ENCODE measurements at regions not wholly inside any gene's neighbourhood (a gene's known extent, or its start where the extent isn't known, plus 50 kb on each side); places are given as distances from the start of the nearest gene placed in this dataset.

- Histone ChIP-seq H3K36me3 (replicated peaks in 1 of 2; ENCODE audit: control insufficient read depth in 1 of 2, insufficient read depth in 2 of 2, low read length in 2 of 2) (no peaks in the 10 kb centered on the region), H3K4me2 (replicated peaks; ENCODE audit: extremely low read depth, low read length, poor library complexity, severe bottlenecking) (no peak overlapping the region), H2AFZ (ENCODE audit: insufficient read depth, low read depth, low read length, poor library complexity, severe bottlenecking) (no peak overlapping the region), H3K4me1 (ENCODE audit: control insufficient read depth in 1 of 2, insufficient read depth in 2 of 2, low read length in 2 of 2) (no peaks in the 10 kb centered on the region), H3K9ac (ENCODE audit: insufficient read depth, low read length, poor library complexity, severe bottlenecking) (no peak overlapping the region), H3K27me3 (ENCODE audit: control insufficient read depth in 2 of 2, insufficient read depth in 2 of 2, low read length in 2 of 2) (no peaks in the 10 kb centered on the region), H3K9me3 (replicated peaks in 1 of 2; ENCODE audit: control insufficient read depth in 1 of 2, insufficient read depth in 1 of 2, low read length in 2 of 2) (peaks cover 94 to 100% of the 10 kb centered on the region in 2 donors), H3K79me2 (ENCODE audit: insufficient read depth, low read length) (no peaks in the 10 kb centered on the region), H4K20me1 (ENCODE audit: insufficient read depth, low read length) (no peaks in the 10 kb centered on the region), H3K4me3 (replicated peaks in 1 of 3; ENCODE audit: low read depth in 2 of 3, low read length in 3 of 3) (no peak overlapping the region), H3K27ac (ENCODE audit: low read depth in 1 of 2, low read length in 2 of 2) (no peak overlapping the region)
- TF ChIP-seq CTCF (IDR thresholded peaks at IDR 0.05): no peak
- Mint-ChIP-seq H3K36me3 (no peaks in the 10 kb centered on the region), H3K27me3 (ENCODE audit: low read depth in 3 of 3) (no peaks in the 10 kb centered on the region), H3K27ac (peak overlapping the region in 1 of 7 donors; percentile 73), H3K4me3 (no peak overlapping the region), H3K4me1 (no peaks in the 10 kb centered on the region), H3K9me3 (peaks cover 25 to 66% (median 44%) of the 10 kb centered on the region in 7 donors)
- intact Hi-C loops (cut with micrococcal nuclease): no loop called here
- no peak for DNase-seq
- WGBS (ENCODE audit: insufficient coverage): 100% methylated on average over 3 of the region's 10 CpGs
These were observed 955.7 kb upstream of the ZNF722 start for GRCh38 chr7:63042730-63043511.

DNA sequence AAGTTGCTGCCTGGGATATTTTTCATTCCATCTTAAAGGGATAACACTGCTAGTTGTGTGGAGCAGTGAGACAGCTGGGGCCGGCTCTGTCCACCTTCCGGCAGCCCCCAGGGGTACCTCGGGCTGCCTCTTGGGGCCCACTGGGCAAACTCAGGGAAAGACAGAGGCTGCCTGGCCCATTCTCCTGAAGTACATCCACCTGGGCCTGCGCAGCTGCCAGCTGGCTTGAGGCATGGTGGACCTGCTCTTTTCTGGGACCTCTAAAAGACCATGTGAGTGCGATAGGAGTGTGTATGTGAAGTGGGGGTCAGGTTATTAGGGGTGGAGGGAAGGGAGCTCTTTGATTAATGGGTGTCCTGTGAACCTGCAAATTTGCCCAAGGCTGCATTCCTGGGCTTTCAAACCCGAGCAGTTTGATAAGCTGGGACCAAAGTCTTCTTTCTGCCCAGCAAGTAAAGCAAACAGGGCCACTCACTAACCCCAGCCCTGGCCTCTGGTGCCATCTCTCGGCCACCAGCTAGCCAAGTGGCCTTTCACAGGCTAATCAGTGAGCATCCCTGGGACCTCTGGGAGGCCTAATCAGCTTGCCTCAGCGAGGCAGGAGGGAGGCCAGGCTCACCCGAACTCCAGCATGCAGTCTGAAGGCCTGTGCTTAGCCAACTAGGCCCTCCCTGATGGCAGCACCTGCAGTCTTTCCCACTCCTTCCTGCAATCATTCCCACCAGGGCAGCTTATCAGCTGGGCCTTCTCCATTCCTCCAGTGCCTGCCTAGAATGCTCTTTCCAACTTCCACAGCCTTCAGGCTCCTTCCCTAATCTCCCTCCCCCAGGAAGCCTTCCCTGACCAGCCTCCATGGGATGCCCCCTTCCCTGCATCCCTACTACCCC lies 954.7 kb upstream of the ZNF722 start:
- no peak for DNase-seq

More for the DNA sequence above, 954.7 kb upstream of the ZNF722 start:
- no peaks in the 10 kb centered on the region for H3K36me3 ChIP-seq (replicated peaks in 1 of 2; ENCODE audit: control insufficient read depth in 1 of 2, insufficient read depth in 2 of 2, low read length in 2 of 2)
- peaks cover 94 to 100% of the 10 kb centered on the region in 2 donors for H3K9me3 ChIP-seq (replicated peaks in 1 of 2; ENCODE audit: control insufficient read depth in 1 of 2, insufficient read depth in 1 of 2, low read length in 2 of 2)
- WGBS (ENCODE audit: insufficient coverage): 68% methylated on average over 7 of the region's 9 CpGs
- no peaks in the 10 kb centered on the region for H3K27me3 ChIP-seq (ENCODE audit: control insufficient read depth in 2 of 2, insufficient read depth in 2 of 2, low read length in 2 of 2)
- no peak for TF ChIP-seq CTCF (IDR thresholded peaks at IDR 0.05)
- H3K9me3 Mint-ChIP-seq: peaks cover 20 to 63% (median 45%) of the 10 kb centered on the region in 7 donors
- no peak overlapping the region for H3K9ac ChIP-seq (ENCODE audit: insufficient read depth, low read length, poor library complexity, severe bottlenecking)
- H3K79me2 ChIP-seq (ENCODE audit: insufficient read depth, low read length): no peaks in the 10 kb centered on the region
- no peaks in the 10 kb centered on the region for H3K27me3 Mint-ChIP-seq (ENCODE audit: low read depth in 3 of 3)
- H3K4me2 ChIP-seq (replicated peaks; ENCODE audit: extremely low read depth, low read length, poor library complexity, severe bottlenecking): no peak overlapping the region
- H3K4me3 Mint-ChIP-seq: no peak overlapping the region
- no peaks in the 10 kb centered on the region for H3K36me3 Mint-ChIP-seq
- H3K27ac Mint-ChIP-seq: no peak overlapping the region
- intact Hi-C loops (cut with micrococcal nuclease): no loop called here
- no peaks in the 10 kb centered on the region for H3K4me1 Mint-ChIP-seq
- no peak overlapping the region for H2AFZ ChIP-seq (ENCODE audit: insufficient read depth, low read depth, low read length, poor library complexity, severe bottlenecking)
- no peak overlapping the region for H3K27ac ChIP-seq (ENCODE audit: low read depth in 1 of 2, low read length in 2 of 2)
- no peaks in the 10 kb centered on the region for H4K20me1 ChIP-seq (ENCODE audit: insufficient read depth, low read length)
- no peak overlapping the region for H3K4me3 ChIP-seq (replicated peaks in 1 of 3; ENCODE audit: low read depth in 2 of 3, low read length in 3 of 3)
- no peaks in the 10 kb centered on the region for H3K4me1 ChIP-seq (ENCODE audit: control insufficient read depth in 1 of 2, insufficient read depth in 2 of 2, low read length in 2 of 2)
